Neural cell (in vitro differentiated cells): ENCODE measurements at regions not wholly inside any gene's neighbourhood (a gene's known extent, or its start where the extent isn't known, plus 50 kb on each side); places are given as distances from the start of the nearest gene placed in this dataset.

Experiments
- H2AFZ ChIP-seq: fragments of 200-600, 300-800 bp; sonication (generic), shearing (Covaris generic); 2 replicates; pipeline ENCODE4 v1.6.0; 2014; ENCODE audit warnings: low read depth, mild to moderate bottlenecking, antibody characterized with exemption, low read length, moderate library complexity
- H3F3A ChIP-seq: fragments of 200-600 bp; shearing (Covaris generic); 2 replicates; pipeline ENCODE4 v1.6.1; 2016; ENCODE audit warnings: mild to moderate bottlenecking, moderate library complexity, mixed read lengths, antibody characterized with exemption, low read length; ENCODE audit not compliant: insufficient read depth, poor library complexity, severe bottlenecking
- H3K27ac ChIP-seq: fragments of 200-600, 300-800 bp; sonication (generic), shearing (Covaris generic); 2 replicates; pipeline ENCODE4 v1.5.1; 2014; ENCODE audit warnings: mild to moderate bottlenecking, low read length, moderate library complexity
- H3K27me3 ChIP-seq: fragments of 300-800, 200-600 bp; sonication (generic), shearing (Covaris generic); 2 replicates; pipeline ENCODE4 v1.6.0; 2014; ENCODE audit warnings: mild to moderate bottlenecking, low read depth, low read length, moderate library complexity; ENCODE audit not compliant: insufficient read depth
- H3K36me3 ChIP-seq: fragments of 300-800, 200-600 bp; sonication (generic), shearing (Covaris generic); 2 replicates; pipeline ENCODE4 v1.5.1; 2014; ENCODE audit warnings: mild to moderate bottlenecking, antibody characterized with exemption, low read length, moderate library complexity; ENCODE audit not compliant: insufficient read depth
- H3K4me2 ChIP-seq: fragments of 300-800, 200-600 bp; sonication (generic), shearing (Covaris generic); 2 replicates; pipeline ENCODE4 v1.6.0; 2014; ENCODE audit warnings: mild to moderate bottlenecking, low read length
- H3K4me3 ChIP-seq: fragments of 300-800, 200-600 bp; sonication (generic), shearing (Covaris generic); 2 replicates; pipeline ENCODE4 v1.5.1; 2014; ENCODE audit warnings: mild to moderate bottlenecking, low read length, moderate library complexity
- H3K79me2 ChIP-seq: fragments of 200-600 bp; shearing (Covaris generic); replicated peaks from 2 replicates; pipeline ENCODE4 v1.6.0; 2014; ENCODE audit warnings: mild to moderate bottlenecking, low read length, moderate library complexity; ENCODE audit not compliant: insufficient read depth
- H3K9ac ChIP-seq: fragments of 300-800, 200-600 bp; sonication (generic), shearing (Covaris generic); 2 replicates; pipeline ENCODE4 v1.6.1; 2016; ENCODE audit warnings: mild to moderate bottlenecking, low read length, mixed read lengths
- H3K9me2 ChIP-seq: fragments of 200-600 bp; shearing (Covaris generic); 2 replicates; pipeline ENCODE4 v1.6.1; 2016; ENCODE audit warnings: mild to moderate bottlenecking, low read length, mixed read lengths; ENCODE audit not compliant: insufficient read depth
- H3K9me3 ChIP-seq: fragments of 200-600, 300-800 bp; sonication (generic), shearing (Covaris generic); 2 replicates; pipeline ENCODE4 v1.6.1; 2016; ENCODE audit warnings: mild to moderate bottlenecking, mixed run types, low read length, moderate library complexity, mixed read lengths
- H4K20me1 ChIP-seq: fragments of 200-600 bp; shearing (Covaris generic); 2 replicates; pipeline ENCODE4 v1.6.1; 2016; ENCODE audit warnings: mild to moderate bottlenecking, mixed run types; ENCODE audit not compliant: insufficient read depth
- EP300 ChIP-seq: fragments of 450-650 bp; conservative IDR thresholded peaks from 2 replicates; pipeline ENCODE4 v1.6.1; 2014; ENCODE audit warnings: antibody characterized with exemption, mild to moderate bottlenecking, moderate library complexity; ENCODE audit not compliant: poor library complexity, severe bottlenecking
- EZH2 ChIP-seq: fragments of 200-600, 300-800 bp; shearing (Covaris generic), sonication (generic); IDR thresholded peaks from 2 replicates; pipeline ENCODE4 v1.6.1; 2014; ENCODE audit warnings: antibody characterized with exemption, low read length, borderline replicate concordance, mild to moderate bottlenecking; ENCODE audit not compliant: insufficient read depth, poor library complexity, severe bottlenecking
- MXI1 ChIP-seq: fragments of 450-650 bp; conservative IDR thresholded peaks from 2 replicates; pipeline ENCODE4 v1.6.1; 2014; ENCODE audit warnings: antibody characterized with exemption, mild to moderate bottlenecking; ENCODE audit not compliant: poor library complexity, severe bottlenecking
- POLR2AphosphoS5 ChIP-seq: IDR thresholded peaks from 2 replicates; pipeline ENCODE4 v1.6.1; 2012
- RAD21 ChIP-seq: fragments of 450-650 bp; conservative IDR thresholded peaks from 2 replicates; pipeline ENCODE4 v1.6.1; 2014; ENCODE audit warnings: antibody characterized with exemption, mild to moderate bottlenecking, moderate library complexity
- SMC3 ChIP-seq: fragments of 450-650 bp; conservative IDR thresholded peaks from 2 replicates; pipeline ENCODE4 v1.6.1; 2014; ENCODE audit warnings: antibody characterized with exemption, mild to moderate bottlenecking, moderate library complexity; ENCODE audit not compliant: poor library complexity
- TAF1 ChIP-seq: IDR thresholded peaks from 2 replicates; pipeline ENCODE4 v1.6.1; 2012; ENCODE audit warnings: low read depth
- TF ChIP-seq, protein P1 (sequence below): IDR thresholded peaks from 2 replicates; pipeline ENCODE4 v1.6.1; 2012; ENCODE audit warnings: borderline replicate concordance
- TF ChIP-seq, protein P2 (sequence below): fragments of 450-650 bp; IDR thresholded peaks from 2 replicates; pipeline ENCODE4 v1.5.1; 2014; ENCODE audit warnings: antibody characterized with exemption, mild to moderate bottlenecking, moderate library complexity; ENCODE audit not compliant: poor library complexity, severe bottlenecking

DNA sequence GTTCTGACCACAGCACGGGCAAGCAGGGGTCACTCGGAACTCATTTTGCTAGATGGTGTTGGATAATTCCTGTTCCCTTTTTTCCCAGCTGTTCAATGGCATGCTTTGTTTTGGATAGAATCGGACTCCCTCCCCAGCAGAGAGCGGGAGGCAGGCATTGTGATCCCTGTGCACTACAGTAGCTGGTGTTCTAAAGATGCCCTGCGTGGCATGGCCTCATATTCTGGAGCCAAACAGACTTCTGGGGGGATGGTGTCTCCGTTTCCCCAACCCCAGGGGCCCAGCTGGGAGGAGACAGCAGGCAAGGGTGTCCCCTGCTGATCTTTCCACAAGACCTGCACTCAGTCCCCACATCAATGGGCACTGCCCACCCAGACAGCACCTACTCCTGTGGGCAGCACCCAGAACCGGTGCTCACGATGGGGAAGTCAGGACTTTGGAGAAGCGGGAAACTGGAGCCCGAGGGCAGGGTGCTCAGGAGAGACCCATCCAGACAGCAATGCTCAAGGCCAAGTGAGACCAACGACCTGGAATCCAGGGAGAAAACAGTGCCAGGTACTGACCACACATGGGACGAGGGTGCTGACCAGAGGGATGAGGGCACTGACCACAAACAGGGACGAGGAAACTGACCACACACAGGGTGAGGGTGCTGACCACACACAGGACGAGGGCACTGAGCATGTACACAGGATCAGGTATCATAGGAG lies 934.9 kb downstream of the BRD1 start:
- H3K4me2 ChIP-seq = no peak overlapping the region
- no peaks in the 10 kb centered on the region for H3K9me2 ChIP-seq
- H3K36me3 ChIP-seq = no peaks in the 10 kb centered on the region
- no peaks in the 10 kb centered on the region for H3K9me3 ChIP-seq
- H4K20me1 ChIP-seq = no peaks in the 10 kb centered on the region
- H3K4me3 ChIP-seq = no peak overlapping the region
- no peaks in the 10 kb centered on the region for H3F3A ChIP-seq
- no peak overlapping the region for H3K27ac ChIP-seq
- no peak overlapping the region for H3K9ac ChIP-seq
- no peaks in the 10 kb centered on the region for H3K27me3 ChIP-seq
- H2AFZ ChIP-seq = no peak overlapping the region
- no peaks in the 10 kb centered on the region for H3K79me2 ChIP-seq
- TF ChIP-seq MXI1 = no peak
- TF ChIP-seq EZH2 = no peak
- TF ChIP-seq, protein P1, sequence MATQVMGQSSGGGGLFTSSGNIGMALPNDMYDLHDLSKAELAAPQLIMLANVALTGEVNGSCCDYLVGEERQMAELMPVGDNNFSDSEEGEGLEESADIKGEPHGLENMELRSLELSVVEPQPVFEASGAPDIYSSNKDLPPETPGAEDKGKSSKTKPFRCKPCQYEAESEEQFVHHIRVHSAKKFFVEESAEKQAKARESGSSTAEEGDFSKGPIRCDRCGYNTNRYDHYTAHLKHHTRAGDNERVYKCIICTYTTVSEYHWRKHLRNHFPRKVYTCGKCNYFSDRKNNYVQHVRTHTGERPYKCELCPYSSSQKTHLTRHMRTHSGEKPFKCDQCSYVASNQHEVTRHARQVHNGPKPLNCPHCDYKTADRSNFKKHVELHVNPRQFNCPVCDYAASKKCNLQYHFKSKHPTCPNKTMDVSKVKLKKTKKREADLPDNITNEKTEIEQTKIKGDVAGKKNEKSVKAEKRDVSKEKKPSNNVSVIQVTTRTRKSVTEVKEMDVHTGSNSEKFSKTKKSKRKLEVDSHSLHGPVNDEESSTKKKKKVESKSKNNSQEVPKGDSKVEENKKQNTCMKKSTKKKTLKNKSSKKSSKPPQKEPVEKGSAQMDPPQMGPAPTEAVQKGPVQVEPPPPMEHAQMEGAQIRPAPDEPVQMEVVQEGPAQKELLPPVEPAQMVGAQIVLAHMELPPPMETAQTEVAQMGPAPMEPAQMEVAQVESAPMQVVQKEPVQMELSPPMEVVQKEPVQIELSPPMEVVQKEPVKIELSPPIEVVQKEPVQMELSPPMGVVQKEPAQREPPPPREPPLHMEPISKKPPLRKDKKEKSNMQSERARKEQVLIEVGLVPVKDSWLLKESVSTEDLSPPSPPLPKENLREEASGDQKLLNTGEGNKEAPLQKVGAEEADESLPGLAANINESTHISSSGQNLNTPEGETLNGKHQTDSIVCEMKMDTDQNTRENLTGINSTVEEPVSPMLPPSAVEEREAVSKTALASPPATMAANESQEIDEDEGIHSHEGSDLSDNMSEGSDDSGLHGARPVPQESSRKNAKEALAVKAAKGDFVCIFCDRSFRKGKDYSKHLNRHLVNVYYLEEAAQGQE = no peak
- TF ChIP-seq TAF1 = no peak
- no peak for TF ChIP-seq POLR2AphosphoS5
- no peak for TF ChIP-seq RAD21
- no peak for TF ChIP-seq EP300
- TF ChIP-seq SMC3 = no peak
- TF ChIP-seq, protein P2, sequence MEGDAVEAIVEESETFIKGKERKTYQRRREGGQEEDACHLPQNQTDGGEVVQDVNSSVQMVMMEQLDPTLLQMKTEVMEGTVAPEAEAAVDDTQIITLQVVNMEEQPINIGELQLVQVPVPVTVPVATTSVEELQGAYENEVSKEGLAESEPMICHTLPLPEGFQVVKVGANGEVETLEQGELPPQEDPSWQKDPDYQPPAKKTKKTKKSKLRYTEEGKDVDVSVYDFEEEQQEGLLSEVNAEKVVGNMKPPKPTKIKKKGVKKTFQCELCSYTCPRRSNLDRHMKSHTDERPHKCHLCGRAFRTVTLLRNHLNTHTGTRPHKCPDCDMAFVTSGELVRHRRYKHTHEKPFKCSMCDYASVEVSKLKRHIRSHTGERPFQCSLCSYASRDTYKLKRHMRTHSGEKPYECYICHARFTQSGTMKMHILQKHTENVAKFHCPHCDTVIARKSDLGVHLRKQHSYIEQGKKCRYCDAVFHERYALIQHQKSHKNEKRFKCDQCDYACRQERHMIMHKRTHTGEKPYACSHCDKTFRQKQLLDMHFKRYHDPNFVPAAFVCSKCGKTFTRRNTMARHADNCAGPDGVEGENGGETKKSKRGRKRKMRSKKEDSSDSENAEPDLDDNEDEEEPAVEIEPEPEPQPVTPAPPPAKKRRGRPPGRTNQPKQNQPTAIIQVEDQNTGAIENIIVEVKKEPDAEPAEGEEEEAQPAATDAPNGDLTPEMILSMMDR = no peak

DNA sequence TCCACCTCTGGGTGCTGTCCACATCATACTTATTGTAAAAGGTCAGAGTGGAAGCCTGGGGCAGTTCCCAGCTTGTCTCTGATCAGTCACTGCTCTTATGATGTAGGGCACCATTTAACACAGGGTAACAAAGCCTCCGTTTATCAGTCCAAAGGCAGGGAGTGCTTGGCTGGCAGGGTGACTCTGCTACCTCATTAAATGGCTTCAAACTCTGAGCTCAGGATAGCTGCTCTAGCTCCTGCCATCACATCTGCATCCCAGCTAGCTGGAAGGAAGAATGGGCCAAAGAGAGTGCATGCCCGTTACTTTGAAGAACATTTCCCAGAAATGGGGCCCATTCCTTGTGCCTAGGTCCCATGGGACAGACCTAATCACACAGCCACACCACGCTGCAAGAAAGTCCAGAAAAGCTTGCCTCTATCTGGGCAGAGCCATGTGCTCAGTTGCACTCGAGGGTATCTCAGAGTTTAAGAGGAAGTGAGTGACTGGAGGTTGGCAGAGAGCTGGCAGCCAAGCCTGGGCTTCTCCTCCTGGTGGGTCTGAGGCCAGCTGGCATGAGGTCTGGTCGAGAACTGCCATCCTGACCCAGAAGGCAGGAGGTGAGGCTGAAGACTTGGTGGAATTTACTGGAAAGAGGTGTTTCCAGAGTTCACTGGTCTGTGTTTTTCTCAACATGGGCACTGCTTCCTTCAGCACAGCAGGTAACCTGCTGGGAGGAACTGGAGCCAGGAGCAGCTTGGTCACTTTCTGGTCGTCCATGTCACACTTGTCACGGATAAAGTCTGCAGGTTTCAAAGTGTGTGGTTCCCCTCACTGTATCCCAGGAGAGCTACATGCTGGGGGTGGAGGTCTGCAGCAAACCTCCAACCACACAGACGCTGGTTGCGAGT lies 935.7 kb downstream of the BRD1 start:
- Histone ChIP-seq H3K9me3 (no peaks in the 10 kb centered on the region), H2AFZ (no peak overlapping the region), H3K27ac (no peak overlapping the region), H4K20me1 (no peaks in the 10 kb centered on the region), H3K9ac (no peak overlapping the region), H3K36me3 (no peaks in the 10 kb centered on the region), H3K4me2 (no peak overlapping the region), H3F3A (no peaks in the 10 kb centered on the region), H3K4me3 (no peak overlapping the region), H3K27me3 (no peaks in the 10 kb centered on the region), H3K9me2 (no peaks in the 10 kb centered on the region), H3K79me2 (no peaks in the 10 kb centered on the region)
- no peak for TF ChIP-seq TAF1
- TF ChIP-seq, protein P2 = no peak
- no peak for TF ChIP-seq RAD21
- no peak for TF ChIP-seq MXI1
- TF ChIP-seq, protein P1 = no peak
- TF ChIP-seq EZH2 = no peak
- TF ChIP-seq POLR2AphosphoS5 = no peak
- no peak for TF ChIP-seq SMC3
- TF ChIP-seq EP300 = no peak
